WTC11 (cell line): ENCODE measurements at regions not wholly inside any gene's neighbourhood (a gene's known extent, or its start where the extent isn't known, plus 50 kb on each side); places are given as distances from the start of the nearest gene placed in this dataset.

Source experiments
- ATF6 ChIP-seq: sonication (generic); formaldehyde crosslinking; IDR thresholded peaks from 2 replicates; pipeline ENCODE4 v1.8.1; 2023; ENCODE audit warnings: mild to moderate bottlenecking, missing genetic modification reagents
- ESRRA ChIP-seq: sonication (generic); formaldehyde crosslinking; IDR thresholded peaks from 2 replicates; pipeline ENCODE4 v1.8.1; 2022; ENCODE audit warnings: mild to moderate bottlenecking, missing genetic modification reagents, borderline replicate concordance
- NR3C1 ChIP-seq: sonication (generic); formaldehyde crosslinking; conservative IDR thresholded peaks from 2 replicates; pipeline ENCODE4 v1.8.1; 2023; ENCODE audit warnings: low read depth, mild to moderate bottlenecking, missing genetic modification reagents
- TCF7 ChIP-seq: sonication (generic); formaldehyde crosslinking; IDR thresholded peaks from 2 replicates; pipeline ENCODE4 v1.8.0; 2022; ENCODE audit warnings: mild to moderate bottlenecking, low read depth, missing genetic modification reagents, moderate library complexity
- USF2 ChIP-seq: sonication (generic); formaldehyde crosslinking; IDR thresholded peaks from 2 replicates; pipeline ENCODE4 v1.8.1; 2023; ENCODE audit warnings: mild to moderate bottlenecking, missing genetic modification reagents, moderate library complexity
- TF ChIP-seq, protein P1 (sequence below): sonication (generic); formaldehyde crosslinking; conservative IDR thresholded peaks from 2 replicates; pipeline ENCODE4 v1.8.1; 2022; ENCODE audit warnings: mild to moderate bottlenecking, missing genetic modification reagents
- TF ChIP-seq, protein P2 (sequence below): fragments of 200-600 bp; IDR thresholded peaks from 2 replicates; pipeline ENCODE4 v1.8.0; 2022; ENCODE audit warnings: antibody characterized with exemption
- TF ChIP-seq, protein P3 (sequence below): sonication (generic); formaldehyde crosslinking; conservative IDR thresholded peaks from 2 replicates; pipeline ENCODE4 v1.8.1; 2023; ENCODE audit warnings: mild to moderate bottlenecking, low read depth, missing genetic modification reagents, moderate library complexity

DNA sequence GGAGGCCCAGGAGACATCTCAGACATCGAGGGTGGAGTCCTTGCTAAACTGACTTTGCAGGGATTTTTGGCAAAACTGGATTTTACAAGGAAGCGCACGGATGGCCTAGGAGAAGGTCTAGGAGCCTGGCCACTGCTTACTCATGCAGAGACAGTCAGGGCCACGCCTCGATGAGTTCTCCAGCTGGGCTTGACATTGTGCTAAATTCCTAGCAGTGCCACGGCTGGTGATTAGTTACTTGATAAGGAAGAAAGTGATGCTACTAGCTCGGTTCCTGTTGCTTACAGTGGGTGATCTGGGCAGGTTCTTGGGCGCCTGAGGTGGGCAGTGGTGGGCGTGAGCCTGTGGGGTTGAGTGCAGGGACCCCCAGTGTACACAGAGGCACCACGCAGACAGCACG, 143.4 kb downstream of the SOX1 start:
- TF ChIP-seq, protein P1, sequence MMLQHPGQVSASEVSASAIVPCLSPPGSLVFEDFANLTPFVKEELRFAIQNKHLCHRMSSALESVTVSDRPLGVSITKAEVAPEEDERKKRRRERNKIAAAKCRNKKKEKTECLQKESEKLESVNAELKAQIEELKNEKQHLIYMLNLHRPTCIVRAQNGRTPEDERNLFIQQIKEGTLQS (CRISPR knock-in tag), result no peak
- TF ChIP-seq ATF6 (no peak), NR3C1 (CRISPR knock-in tag) (no peak), USF2 (no peak), TCF7 (CRISPR knock-in tag) (no peak), ESRRA (no peak)
- TF ChIP-seq, protein P2, sequence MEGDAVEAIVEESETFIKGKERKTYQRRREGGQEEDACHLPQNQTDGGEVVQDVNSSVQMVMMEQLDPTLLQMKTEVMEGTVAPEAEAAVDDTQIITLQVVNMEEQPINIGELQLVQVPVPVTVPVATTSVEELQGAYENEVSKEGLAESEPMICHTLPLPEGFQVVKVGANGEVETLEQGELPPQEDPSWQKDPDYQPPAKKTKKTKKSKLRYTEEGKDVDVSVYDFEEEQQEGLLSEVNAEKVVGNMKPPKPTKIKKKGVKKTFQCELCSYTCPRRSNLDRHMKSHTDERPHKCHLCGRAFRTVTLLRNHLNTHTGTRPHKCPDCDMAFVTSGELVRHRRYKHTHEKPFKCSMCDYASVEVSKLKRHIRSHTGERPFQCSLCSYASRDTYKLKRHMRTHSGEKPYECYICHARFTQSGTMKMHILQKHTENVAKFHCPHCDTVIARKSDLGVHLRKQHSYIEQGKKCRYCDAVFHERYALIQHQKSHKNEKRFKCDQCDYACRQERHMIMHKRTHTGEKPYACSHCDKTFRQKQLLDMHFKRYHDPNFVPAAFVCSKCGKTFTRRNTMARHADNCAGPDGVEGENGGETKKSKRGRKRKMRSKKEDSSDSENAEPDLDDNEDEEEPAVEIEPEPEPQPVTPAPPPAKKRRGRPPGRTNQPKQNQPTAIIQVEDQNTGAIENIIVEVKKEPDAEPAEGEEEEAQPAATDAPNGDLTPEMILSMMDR, result no peak
- TF ChIP-seq, protein P3, sequence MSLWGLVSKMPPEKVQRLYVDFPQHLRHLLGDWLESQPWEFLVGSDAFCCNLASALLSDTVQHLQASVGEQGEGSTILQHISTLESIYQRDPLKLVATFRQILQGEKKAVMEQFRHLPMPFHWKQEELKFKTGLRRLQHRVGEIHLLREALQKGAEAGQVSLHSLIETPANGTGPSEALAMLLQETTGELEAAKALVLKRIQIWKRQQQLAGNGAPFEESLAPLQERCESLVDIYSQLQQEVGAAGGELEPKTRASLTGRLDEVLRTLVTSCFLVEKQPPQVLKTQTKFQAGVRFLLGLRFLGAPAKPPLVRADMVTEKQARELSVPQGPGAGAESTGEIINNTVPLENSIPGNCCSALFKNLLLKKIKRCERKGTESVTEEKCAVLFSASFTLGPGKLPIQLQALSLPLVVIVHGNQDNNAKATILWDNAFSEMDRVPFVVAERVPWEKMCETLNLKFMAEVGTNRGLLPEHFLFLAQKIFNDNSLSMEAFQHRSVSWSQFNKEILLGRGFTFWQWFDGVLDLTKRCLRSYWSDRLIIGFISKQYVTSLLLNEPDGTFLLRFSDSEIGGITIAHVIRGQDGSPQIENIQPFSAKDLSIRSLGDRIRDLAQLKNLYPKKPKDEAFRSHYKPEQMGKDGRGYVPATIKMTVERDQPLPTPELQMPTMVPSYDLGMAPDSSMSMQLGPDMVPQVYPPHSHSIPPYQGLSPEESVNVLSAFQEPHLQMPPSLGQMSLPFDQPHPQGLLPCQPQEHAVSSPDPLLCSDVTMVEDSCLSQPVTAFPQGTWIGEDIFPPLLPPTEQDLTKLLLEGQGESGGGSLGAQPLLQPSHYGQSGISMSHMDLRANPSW (CRISPR knock-in tag), result no peak
